ENCODE measurements at regions not wholly inside any gene's neighbourhood (a gene's known extent, or its start where the extent isn't known, plus 50 kb on each side); places are given as distances from the start of the nearest gene placed in this dataset.
"Not testable (repeated sequence)": the region's sequence is repeated elsewhere in the genome, so short reads cannot be mapped to it uniquely, and the experiment has no call there.

GRCh38 chr3:153273767-153274435 lies 111.9 kb downstream of the RAP2B start:
- H3K4me3 Mint-ChIP-seq: no peak overlapping the region
- no peak for DNase-seq
- H3K27ac ChIP-seq (ENCODE audit: low read depth, low read length): no peak overlapping the region
- ChIA-PET CTCF (ENCODE audit: partially characterized antibody) (interaction anchor here (0.6 to 2.6 kb wide), 7 partner anchors 8 to 107 kb away, joined by 3 to 11 read pairs (median 3); no protein-coding TSS in a partner anchor), POLR2A (ENCODE audit: partially characterized antibody) (interaction anchor here (0.8 kb wide), 1 partner anchor 14 kb away, joined by 3 read pairs; no protein-coding TSS in a partner anchor)
- peak overlapping the region in 1 of 7 donors; percentile 46 for H3K27ac Mint-ChIP-seq
- H3K36me3 Mint-ChIP-seq: no peaks in the 10 kb centered on the region
- intact Hi-C loops (cut with micrococcal nuclease): no loop called here
- no peak overlapping the region for H3K4me3 ChIP-seq (ENCODE audit: low read length in 2 of 2)
- H3K9me3 ChIP-seq (ENCODE audit: control insufficient read depth in 1 of 2, low read length in 2 of 2): no peaks in the 10 kb centered on the region
- peaks cover 13 to 29% (median 19%) of the 10 kb centered on the region in 4 donors for H3K4me1 Mint-ChIP-seq
- H3K9me3 Mint-ChIP-seq: no peaks in the 10 kb centered on the region
- no peaks in the 10 kb centered on the region for H3K27me3 Mint-ChIP-seq
- H3K36me3 ChIP-seq (ENCODE audit: insufficient read depth, low read length): no peaks in the 10 kb centered on the region
- H3K4me1 ChIP-seq (ENCODE audit: insufficient read depth, low read length): peaks cover 4% of the 10 kb centered on the region
- H3K27me3 ChIP-seq (ENCODE audit: insufficient read depth, low read length): no peaks in the 10 kb centered on the region

- intact Hi-C loops (cut with micrococcal nuclease): no loop called here
- Histone ChIP-seq H3K27me3 (ENCODE audit: insufficient read depth, low read length) (no peaks in the 10 kb centered on the region), H3K36me3 (ENCODE audit: insufficient read depth, low read length) (no peaks in the 10 kb centered on the region), H3K9me3 (ENCODE audit: control insufficient read depth in 1 of 2, low read length in 2 of 2) (no peaks in the 10 kb centered on the region), H3K4me1 (ENCODE audit: insufficient read depth, low read length) (peaks cover 4% of the 10 kb centered on the region), H3K27ac (ENCODE audit: low read depth, low read length) (no peak overlapping the region), H3K4me3 (ENCODE audit: low read length in 2 of 2) (no peak overlapping the region)
- Mint-ChIP-seq H3K27me3 (no peaks in the 10 kb centered on the region), H3K36me3 (no peaks in the 10 kb centered on the region), H3K4me3 (no peak overlapping the region), H3K27ac (no peak overlapping the region), H3K9me3 (no peaks in the 10 kb centered on the region), H3K4me1 (peaks cover 13 to 29% (median 19%) of the 10 kb centered on the region in 4 donors)
- CTCF ChIA-PET (ENCODE audit: partially characterized antibody): interaction anchor here (0.6 to 2.6 kb wide), 5 partner anchors 10 to 66 kb away, joined by 3 to 11 read pairs (median 4); no protein-coding TSS in a partner anchor
- DNase-seq: no peak
- POLR2A ChIA-PET (ENCODE audit: partially characterized antibody): no interaction called here
These were observed 112.5 kb downstream of the RAP2B start for GRCh38 chr3:153274561-153274960.

- Histone ChIP-seq H3K27me3 (ENCODE audit: insufficient read depth, low read length) (no peaks in the 10 kb centered on the region), H3K36me3 (ENCODE audit: insufficient read depth, low read length) (no peaks in the 10 kb centered on the region), H3K27ac (ENCODE audit: low read depth, low read length) (no peak overlapping the region), H3K4me1 (ENCODE audit: insufficient read depth, low read length) (peaks cover 4% of the 10 kb centered on the region), H3K4me3 (ENCODE audit: low read length in 2 of 2) (no peak overlapping the region), H3K9me3 (ENCODE audit: control insufficient read depth in 1 of 2, low read length in 2 of 2) (no peaks in the 10 kb centered on the region)
- DNase-seq: no peak
- H3K27ac Mint-ChIP-seq: peak overlapping the region in 1 of 7 donors; percentile 27
- H3K27me3 Mint-ChIP-seq: no peaks in the 10 kb centered on the region
- ChIA-PET CTCF (ENCODE audit: partially characterized antibody) (interaction anchor here (1.0 kb wide), 1 partner anchor 15 kb away, joined by 5 read pairs; no protein-coding TSS in a partner anchor), POLR2A (ENCODE audit: partially characterized antibody) (interaction anchor here (1.0 kb wide), 1 partner anchor 9 kb away, joined by 4 read pairs; no protein-coding TSS in a partner anchor)
- intact Hi-C loops (cut with micrococcal nuclease): no loop called here
- H3K9me3 Mint-ChIP-seq: no peaks in the 10 kb centered on the region
- no peaks in the 10 kb centered on the region for H3K36me3 Mint-ChIP-seq
- H3K4me1 Mint-ChIP-seq: peaks cover 13 to 28% (median 19%) of the 10 kb centered on the region in 4 donors
- no peak overlapping the region for H3K4me3 Mint-ChIP-seq
These were observed 113.5 kb downstream of the RAP2B start for GRCh38 chr3:153275514-153275913.

GRCh38 chr3:153277029-153277428 lies 115.0 kb downstream of the RAP2B start:
- H3K9me3 ChIP-seq (ENCODE audit: control insufficient read depth in 1 of 2, low read length in 2 of 2): no peaks in the 10 kb centered on the region
- peaks cover 9 to 16% (median 9%) of the 10 kb centered on the region in 4 donors for H3K4me1 Mint-ChIP-seq
- H3K27me3 ChIP-seq (ENCODE audit: insufficient read depth, low read length): no peaks in the 10 kb centered on the region
- H3K36me3 ChIP-seq (ENCODE audit: insufficient read depth, low read length): no peaks in the 10 kb centered on the region
- intact Hi-C loops (cut with micrococcal nuclease): no loop called here
- H3K9me3 Mint-ChIP-seq: peaks cover 0 to 2% (median 0%) of the 10 kb centered on the region in 8 donors
- no peak overlapping the region for H3K27ac Mint-ChIP-seq
- H3K4me3 ChIP-seq (ENCODE audit: low read length in 2 of 2): no peak overlapping the region
- ChIA-PET CTCF (ENCODE audit: partially characterized antibody) (interaction anchor here (1.0 kb wide), 1 partner anchor 7 kb away, joined by 3 read pairs; no protein-coding TSS in a partner anchor), POLR2A (ENCODE audit: partially characterized antibody) (no interaction called here)
- H3K4me3 Mint-ChIP-seq: no peak overlapping the region
- peaks cover 4% of the 10 kb centered on the region for H3K4me1 ChIP-seq (ENCODE audit: insufficient read depth, low read length)
- DNase-seq: no peak
- no peaks in the 10 kb centered on the region for H3K27me3 Mint-ChIP-seq
- H3K36me3 Mint-ChIP-seq: no peaks in the 10 kb centered on the region
- H3K27ac ChIP-seq (ENCODE audit: low read depth, low read length): no peak overlapping the region

- peaks cover 17 to 27% (median 21%) of the 10 kb centered on the region in 4 donors for H3K4me1 Mint-ChIP-seq
- H3K4me3 ChIP-seq (ENCODE audit: low read length in 2 of 2); H3K27ac ChIP-seq (ENCODE audit: low read depth, low read length); H3K36me3 ChIP-seq (ENCODE audit: insufficient read depth, low read length); H3K27me3 ChIP-seq (ENCODE audit: insufficient read depth, low read length); H3K27ac Mint-ChIP-seq; H3K9me3 ChIP-seq (ENCODE audit: control insufficient read depth in 1 of 2, low read length in 2 of 2); DNase-seq; H3K27me3 Mint-ChIP-seq; H3K4me3 Mint-ChIP-seq; intact Hi-C loops (cut with micrococcal nuclease); H3K36me3 Mint-ChIP-seq; H3K9me3 Mint-ChIP-seq: not testable (repeated sequence)
- ChIA-PET CTCF (ENCODE audit: partially characterized antibody) (interaction anchor here (1.0 to 1.9 kb wide), 3 partner anchors 8 to 97 kb away, joined by 3 to 9 read pairs (median 3); no protein-coding TSS in a partner anchor), POLR2A (ENCODE audit: partially characterized antibody) (interaction anchor here (0.9 kb wide), 1 partner anchor 10 kb away, joined by 3 read pairs; no protein-coding TSS in a partner anchor)
- peaks cover 27% of the 10 kb centered on the region for H3K4me1 ChIP-seq (ENCODE audit: insufficient read depth, low read length)
These were observed 119.4 kb downstream of the RAP2B start for GRCh38 chr3:153281236-153281997.

- Histone ChIP-seq H3K27ac (ENCODE audit: low read depth, low read length) (no peak overlapping the region), H3K9me3 (ENCODE audit: control insufficient read depth in 1 of 2, low read length in 2 of 2) (no peaks in the 10 kb centered on the region), H3K27me3 (ENCODE audit: insufficient read depth, low read length) (no peaks in the 10 kb centered on the region), H3K4me1 (ENCODE audit: insufficient read depth, low read length) (peaks cover 36% of the 10 kb centered on the region), H3K36me3 (ENCODE audit: insufficient read depth, low read length) (no peaks in the 10 kb centered on the region), H3K4me3 (ENCODE audit: low read length in 2 of 2) (no peak overlapping the region)
- intact Hi-C loops (cut with micrococcal nuclease): no loop called here
- peak overlapping the region in 1 of 7 donors; percentile 66 for H3K27ac Mint-ChIP-seq
- CTCF ChIA-PET (ENCODE audit: partially characterized antibody): interaction anchor here (1.0 to 1.9 kb wide), 3 partner anchors 8 to 98 kb away, joined by 3 to 9 read pairs (median 3); no protein-coding TSS in a partner anchor
- H3K9me3 Mint-ChIP-seq: peaks cover 0 to 2% (median 0%) of the 10 kb centered on the region in 8 donors
- H3K4me3 Mint-ChIP-seq: no peak overlapping the region
- H3K4me1 Mint-ChIP-seq: peaks cover 21 to 31% (median 26%) of the 10 kb centered on the region in 4 donors
- no peaks in the 10 kb centered on the region for H3K36me3 Mint-ChIP-seq
- no peaks in the 10 kb centered on the region for H3K27me3 Mint-ChIP-seq
- POLR2A ChIA-PET (ENCODE audit: partially characterized antibody): interaction anchor here (5.6 kb wide), 1 partner anchor 61 kb away, joined by 43 read pairs; no protein-coding TSS in a partner anchor
- DNase-seq: no peak
These were observed 120.3 kb downstream of the RAP2B start for GRCh38 chr3:153282355-153282754.

All from CD4-positive, alpha-beta memory T cell (primary cell).